ENCODE measurements at regions not wholly inside any gene's neighbourhood (a gene's known extent, or its start where the extent isn't known, plus 50 kb on each side); places are given as distances from the start of the nearest gene placed in this dataset.

- no peak overlapping the region for H3K4me3 ChIP-seq (ENCODE audit: low read depth in 2 of 2, low read length in 1 of 2)
- no peak for DNase-seq
- no peaks in the 10 kb centered on the region for H3F3A ChIP-seq (replicated peaks; ENCODE audit: insufficient read depth)
- no peak overlapping the region for H2AFZ ChIP-seq (ENCODE audit: low read depth)
- no peaks in the 10 kb centered on the region for H3K27me3 ChIP-seq (ENCODE audit: insufficient read depth)
- TF ChIP-seq RAD21 (IDR thresholded peaks at IDR 0.05; ENCODE audit: low read length) (no peak), FOSL2 (IDR thresholded peaks at IDR 0.05; ENCODE audit: borderline replicate concordance, low read depth) (no peak), ELF1 (IDR thresholded peaks at IDR 0.05) (no peak), TEAD4 (IDR thresholded peaks at IDR 0.05; ENCODE audit: borderline replicate concordance, insufficient read depth) (no peak), ZBTB33 (IDR thresholded peaks at IDR 0.05; ENCODE audit: borderline replicate concordance, low read depth) (no peak), FOXJ3 (CRISPR knock-in tag; IDR thresholded peaks at IDR 0.05) (no peak), RCOR1 (IDR thresholded peaks at IDR 0.05; ENCODE audit: low read length) (no peak), MEF2A (IDR thresholded peaks at IDR 0.05; ENCODE audit: borderline replicate concordance, low read depth) (no peak), PBX3 (IDR thresholded peaks at IDR 0.05) (no peak), SIN3A (IDR thresholded peaks at IDR 0.05; ENCODE audit: borderline replicate concordance, low read depth, low read length) (no peak), YY1 (IDR thresholded peaks at IDR 0.05; ENCODE audit: low read depth) (no peak), USF1 (IDR thresholded peaks at IDR 0.05; ENCODE audit: borderline replicate concordance, low read depth) (no peak), NRF1 (IDR thresholded peaks at IDR 0.05; ENCODE audit: low read depth, low read length) (no peak), IRF3 (IDR thresholded peaks at IDR 0.05; ENCODE audit: low read depth, low read length) (no peak)
- H3K79me2 ChIP-seq (ENCODE audit: insufficient read depth): no peaks in the 10 kb centered on the region
- no peaks in the 10 kb centered on the region for H3K9me3 ChIP-seq
- H3K36me3 ChIP-seq (replicated peaks in 1 of 2; ENCODE audit: control insufficient read depth in 1 of 2, insufficient read depth in 2 of 2, low read length in 1 of 2): no peaks in the 10 kb centered on the region
- H3K4me1 ChIP-seq (ENCODE audit: control insufficient read depth in 1 of 2, insufficient read depth in 2 of 2, low read depth in 1 of 2, low read length in 1 of 2): no peaks in the 10 kb centered on the region
- POLR2A ChIA-PET: no interaction called here
- H3K4me2 ChIP-seq: no peak overlapping the region
- no peak overlapping the region for H3K9ac ChIP-seq
- no peaks in the 10 kb centered on the region for H3K9me2 ChIP-seq
- WGBS (ENCODE audit: low lambda C conversion rate): 9% methylated on average over 3 of the region's 3 CpGs
- no peaks in the 10 kb centered on the region for H4K20me1 ChIP-seq (ENCODE audit: insufficient read depth)
- no peak overlapping the region for H3K27ac ChIP-seq (ENCODE audit: low read depth in 2 of 2, low read length in 1 of 2)
- CTCF ChIA-PET: no interaction called here
Measured at GRCh38 chr4:19039816-19040215, 1018.3 kb upstream of the LCORL start.

- ChIA-PET CTCF (no interaction called here), POLR2A (no interaction called here)
- H3K27ac ChIP-seq (ENCODE audit: low read depth in 2 of 2, low read length in 1 of 2): no peak overlapping the region
- H2AFZ ChIP-seq (ENCODE audit: low read depth): no peak overlapping the region
- H3K36me3 ChIP-seq (replicated peaks in 1 of 2; ENCODE audit: control insufficient read depth in 1 of 2, insufficient read depth in 2 of 2, low read length in 1 of 2): no peaks in the 10 kb centered on the region
- H3F3A ChIP-seq (replicated peaks; ENCODE audit: insufficient read depth): no peaks in the 10 kb centered on the region
- no peak for DNase-seq
- no peaks in the 10 kb centered on the region for H3K27me3 ChIP-seq (ENCODE audit: insufficient read depth)
- H3K9me3 ChIP-seq: no peaks in the 10 kb centered on the region
- no peaks in the 10 kb centered on the region for H4K20me1 ChIP-seq (ENCODE audit: insufficient read depth)
- H3K79me2 ChIP-seq (ENCODE audit: insufficient read depth): no peaks in the 10 kb centered on the region
- H3K4me2 ChIP-seq: no peak overlapping the region
- no peak overlapping the region for H3K9ac ChIP-seq
- H3K9me2 ChIP-seq: no peaks in the 10 kb centered on the region
- no peaks in the 10 kb centered on the region for H3K4me1 ChIP-seq (ENCODE audit: control insufficient read depth in 1 of 2, insufficient read depth in 2 of 2, low read depth in 1 of 2, low read length in 1 of 2)
- H3K4me3 ChIP-seq (ENCODE audit: low read depth in 2 of 2, low read length in 1 of 2): no peak overlapping the region
- TF ChIP-seq GABPA (IDR thresholded peaks at IDR 0.05; ENCODE audit: low read depth) (no peak), RXRA (IDR thresholded peaks at IDR 0.05; ENCODE audit: borderline replicate concordance, low read depth) (no peak), NFIC (IDR thresholded peaks at IDR 0.05; ENCODE audit: borderline replicate concordance) (no peak), REST (IDR thresholded peaks at IDR 0.05; ENCODE audit: low read depth, low read length) (no peak), GATA2 (CRISPR knock-in tag; IDR thresholded peaks at IDR 0.05) (no peak), TEAD4 (IDR thresholded peaks at IDR 0.05; ENCODE audit: borderline replicate concordance, insufficient read depth) (no peak), CHD2 (IDR thresholded peaks at IDR 0.05; ENCODE audit: low read length, partially characterized antibody) (no peak), TAF1 (IDR thresholded peaks at IDR 0.05; ENCODE audit: borderline replicate concordance, low read depth, low read length) (no peak), MEF2A (IDR thresholded peaks at IDR 0.05; ENCODE audit: borderline replicate concordance, low read depth) (no peak), YY1 (IDR thresholded peaks at IDR 0.05; ENCODE audit: low read depth) (no peak)
Measured at GRCh38 chr4:19038231-19038630, 1016.7 kb upstream of the LCORL start.

Data from SK-N-SH (cell line).